ENCODE measurements at regions not wholly inside any gene's neighbourhood (a gene's known extent, or its start where the extent isn't known, plus 50 kb on each side); places are given as distances from the start of the nearest gene placed in this dataset.

GRCh38 chr4:110778521-110778920 is 155.6 kb upstream of the PITX2 start:
- DNase-seq (ENCODE audit: low read depth in 2 of 2): no peak

GRCh38 chr4:110780538-110780937 is 157.7 kb upstream of the PITX2 start:
- DNase-seq (ENCODE audit: low read depth in 2 of 2): no peak

DNA sequence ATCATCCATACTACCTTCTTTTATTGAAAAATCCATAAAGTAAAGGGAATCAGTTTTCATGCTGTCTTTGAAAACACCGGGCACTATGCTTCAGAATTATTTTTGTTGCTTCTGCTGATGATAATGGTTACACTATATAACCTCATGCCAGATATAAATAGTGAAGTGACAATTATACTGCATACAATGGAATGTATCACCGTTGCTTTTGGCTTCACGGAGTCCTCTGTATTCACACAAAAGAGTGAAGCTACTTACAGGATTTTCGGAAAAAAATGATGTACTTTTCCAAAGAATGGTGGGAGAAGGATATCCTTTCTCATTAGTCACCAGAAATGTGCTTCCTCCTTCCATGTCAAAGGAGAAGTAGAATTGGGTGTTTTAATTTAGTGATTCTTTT is 159.1 kb upstream of the PITX2 start:
- no peak for DNase-seq (ENCODE audit: low read depth in 2 of 2)

GRCh38 chr4:110787109-110787508 is 164.2 kb upstream of the PITX2 start:
- DNase-seq (ENCODE audit: low read depth in 2 of 2): no peak

DNA sequence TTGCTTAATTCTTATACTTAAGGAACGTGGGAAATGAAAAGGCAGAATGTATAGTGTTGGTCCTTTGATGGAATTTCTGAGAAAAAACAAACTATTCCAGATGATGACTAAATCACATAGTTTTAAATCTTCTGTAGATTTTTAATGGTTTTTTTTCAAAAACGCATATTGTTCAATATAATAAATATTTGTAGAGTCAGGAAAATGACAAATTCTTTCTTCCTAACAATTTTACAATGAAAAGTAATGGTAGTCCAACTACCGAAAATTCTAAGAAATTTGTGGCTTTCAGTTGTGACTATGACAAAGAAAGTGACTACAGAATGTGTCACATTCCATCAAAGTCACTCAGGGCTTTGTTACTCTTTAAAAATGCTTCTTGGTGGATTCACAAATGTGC is 164.8 kb upstream of the PITX2 start:
- no peak for DNase-seq (ENCODE audit: low read depth in 2 of 2)

GRCh38 chr4:110788302-110788701 is 165.4 kb upstream of the PITX2 start:
- DNase-seq (ENCODE audit: low read depth in 2 of 2): no peak

- no peak for DNase-seq (ENCODE audit: low read depth in 2 of 2)
Measured at GRCh38 chr4:110792036-110792435, 169.2 kb upstream of the PITX2 start.

DNA sequence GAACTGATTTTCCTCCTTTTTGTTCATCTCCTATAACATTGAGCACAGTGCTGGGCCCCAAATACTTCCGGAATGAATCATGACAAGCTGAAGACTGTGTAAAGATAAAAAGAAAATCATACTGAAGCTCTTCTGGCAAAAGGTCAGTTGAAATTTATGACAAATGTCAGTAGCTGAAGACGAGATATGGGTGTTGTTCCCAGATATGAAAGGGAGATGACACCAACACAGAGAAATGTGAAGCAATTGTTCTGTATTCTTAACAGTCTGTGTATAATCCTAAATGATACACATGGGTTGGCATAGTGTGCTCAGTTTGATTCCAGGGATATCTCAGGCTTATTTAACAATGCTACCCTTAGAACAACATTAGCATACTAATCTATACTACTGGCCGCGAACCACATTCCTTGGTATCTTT is 170.5 kb upstream of the PITX2 start:
- no peak for DNase-seq (ENCODE audit: low read depth in 2 of 2)

DNA sequence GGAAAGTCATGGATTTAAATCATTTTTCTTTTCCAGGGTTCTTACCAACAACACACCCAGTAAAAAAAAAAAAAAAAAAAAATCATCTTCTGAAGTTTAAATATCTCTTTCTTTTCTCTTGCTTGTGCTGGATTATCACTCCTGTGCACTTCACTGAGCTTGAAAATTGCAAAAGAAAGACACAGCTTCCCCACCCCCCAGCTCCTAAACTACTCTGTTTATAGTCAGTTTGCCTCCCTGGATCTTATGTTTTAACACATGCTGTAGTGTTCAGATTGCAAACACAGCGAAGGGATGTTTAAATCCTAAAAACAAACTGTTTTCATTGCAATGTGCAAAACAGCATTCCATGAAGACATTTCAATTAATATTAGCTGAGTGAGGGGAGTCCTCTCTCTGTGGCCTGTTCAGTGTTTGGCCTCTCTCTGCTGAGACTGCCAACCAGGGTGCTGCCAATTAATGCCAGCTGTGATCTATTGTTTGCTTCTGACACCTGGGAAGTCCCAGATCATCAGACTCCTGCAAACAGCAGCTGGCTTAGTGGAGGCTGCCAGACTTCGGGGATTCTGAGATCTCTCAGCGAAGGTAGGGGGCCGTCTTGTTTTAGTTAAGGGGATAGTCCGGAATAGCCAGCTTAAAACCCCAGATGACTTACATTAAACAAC is 171.1 kb upstream of the PITX2 start:
- no peak for DNase-seq (ENCODE audit: low read depth in 2 of 2)

GRCh38 chr4:110795971-110796370 is 173.1 kb upstream of the PITX2 start:
- DNase-seq (ENCODE audit: low read depth in 2 of 2): no peak

DNA sequence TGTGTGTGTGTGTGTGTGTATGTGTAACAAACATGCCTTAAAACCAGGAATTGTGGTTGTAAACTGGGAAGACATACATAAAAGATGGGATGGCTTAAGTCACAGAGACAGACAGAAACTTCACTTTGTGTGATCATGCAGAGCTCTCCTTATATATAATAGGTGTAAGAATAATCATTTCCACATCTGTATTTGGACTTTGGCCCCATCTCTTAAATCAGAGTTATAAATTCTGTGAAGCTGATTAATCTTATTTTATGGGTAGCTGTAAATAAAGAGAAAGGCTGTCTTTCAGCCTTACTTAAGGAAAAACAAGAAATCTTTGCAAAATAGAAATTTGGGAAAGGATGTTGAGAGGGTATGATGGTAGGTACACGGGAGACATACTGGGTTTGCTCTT is 174.6 kb upstream of the PITX2 start:
- DNase-seq (ENCODE audit: low read depth in 2 of 2): no peak

DNA sequence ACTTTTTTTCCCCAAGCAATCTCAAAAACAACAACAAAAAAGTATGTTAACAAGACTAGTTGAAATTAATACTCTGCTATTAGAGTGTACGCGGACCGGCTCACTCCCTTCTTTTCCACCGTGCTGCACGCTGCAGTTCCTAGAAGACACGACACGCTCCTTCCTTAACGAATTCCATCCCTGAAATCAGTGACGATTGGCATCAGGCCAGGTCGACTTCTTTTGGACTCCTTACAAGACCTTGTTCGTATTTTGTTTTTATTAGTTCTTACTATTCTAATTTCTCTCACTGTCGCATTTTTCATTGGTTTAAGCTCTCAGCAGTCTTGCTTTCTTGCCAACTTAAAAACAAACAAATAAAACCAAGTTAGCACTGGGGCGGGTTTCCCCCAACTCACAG is 175.8 kb upstream of the PITX2 start:
- no peak for DNase-seq (ENCODE audit: low read depth in 2 of 2)

DNA sequence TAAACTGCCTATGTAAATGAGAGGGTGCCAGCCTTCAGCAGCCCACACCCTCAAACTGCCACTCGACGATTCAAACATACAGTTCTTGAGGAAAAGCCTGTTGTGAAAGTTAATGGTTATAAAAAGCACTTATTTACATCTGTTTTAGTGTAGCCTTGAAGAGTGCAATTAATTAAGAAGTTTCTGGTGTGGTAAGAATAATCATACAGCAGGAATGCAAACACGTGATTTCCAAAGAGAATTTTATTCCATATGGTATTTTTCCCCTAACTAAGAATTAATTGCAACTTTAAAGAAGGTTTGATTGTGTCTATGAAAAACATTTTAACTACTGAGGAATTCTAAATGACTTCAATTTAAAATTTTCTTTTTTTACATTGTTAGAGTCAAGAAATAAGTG is 176.3 kb upstream of the PITX2 start:
- DNase-seq (ENCODE audit: low read depth in 2 of 2): no peak

GRCh38 chr4:110801591-110801990 is 178.7 kb upstream of the PITX2 start:
- no peak for DNase-seq (ENCODE audit: low read depth in 2 of 2)

DNA sequence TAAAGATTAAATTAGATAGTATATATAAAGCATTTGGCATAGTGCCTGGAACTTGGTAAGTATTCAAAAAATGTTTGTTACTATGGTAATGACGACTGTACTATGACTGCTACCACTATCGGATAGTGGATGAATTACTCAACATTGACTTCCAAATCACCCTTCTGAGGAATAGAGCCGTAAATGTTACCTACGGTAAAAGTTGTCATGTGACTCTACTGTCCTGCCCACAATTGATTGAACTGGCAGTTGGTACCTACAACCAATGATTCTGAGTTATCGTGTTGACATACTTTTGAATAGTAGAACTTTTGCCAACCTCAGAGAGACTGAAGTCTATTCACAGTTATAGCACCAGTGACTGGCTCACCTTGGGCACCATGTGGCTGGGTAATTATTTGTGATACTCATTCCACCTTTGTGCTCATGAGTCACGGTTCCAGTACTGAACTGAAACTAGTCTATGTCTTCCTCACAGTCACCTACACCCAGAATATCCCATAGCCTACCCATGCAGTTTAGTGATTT is 185.5 kb upstream of the PITX2 start:
- no peak for DNase-seq (ENCODE audit: low read depth in 2 of 2)

DNA sequence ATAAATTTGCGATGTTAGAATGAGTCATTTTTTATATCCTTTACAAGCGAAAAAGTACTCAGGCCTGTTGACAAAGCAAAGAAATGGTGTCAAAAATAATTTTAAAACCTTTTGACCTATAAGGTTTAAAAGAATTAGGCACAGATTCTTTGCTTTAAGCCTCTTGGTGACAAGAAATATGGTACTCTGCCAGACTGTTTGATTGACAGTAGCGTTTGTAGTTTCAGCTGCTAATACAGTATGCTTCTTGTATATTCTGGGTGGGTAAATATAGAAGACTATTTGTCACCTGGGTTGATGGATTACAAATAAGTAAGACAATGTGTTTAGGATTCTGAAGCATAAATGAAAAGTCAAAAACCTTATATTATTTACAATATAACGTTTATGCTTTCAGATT is 193.1 kb upstream of the PITX2 start:
- DNase-seq (ENCODE audit: low read depth in 2 of 2): no peak

GRCh38 chr4:110816367-110816766 is 193.5 kb upstream of the PITX2 start:
- no peak for DNase-seq (ENCODE audit: low read depth in 2 of 2)

GRCh38 chr4:110821186-110821585 is 198.3 kb upstream of the PITX2 start:
- DNase-seq (ENCODE audit: low read depth in 2 of 2): no peak

DNA sequence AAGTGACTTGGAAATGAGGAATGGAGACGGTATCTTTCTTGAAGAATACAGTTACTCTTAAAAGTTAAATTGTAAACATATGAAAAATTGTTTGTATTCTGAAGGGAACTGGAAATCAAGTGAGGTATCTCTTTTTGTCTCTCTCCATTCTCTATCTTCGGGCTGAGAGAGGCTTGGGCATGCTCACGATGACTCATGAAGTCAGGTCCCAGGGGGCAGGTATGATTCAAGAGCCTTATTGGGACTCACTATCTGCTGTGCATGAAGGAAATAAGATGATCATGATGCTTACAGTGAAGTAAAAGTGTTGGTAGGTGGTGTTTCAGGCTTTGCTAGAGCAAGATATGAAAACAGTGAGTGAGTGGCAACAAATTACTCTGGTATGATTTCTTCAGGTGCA is 200.4 kb upstream of the PITX2 start:
- DNase-seq (ENCODE audit: low read depth in 2 of 2): no peak

DNA sequence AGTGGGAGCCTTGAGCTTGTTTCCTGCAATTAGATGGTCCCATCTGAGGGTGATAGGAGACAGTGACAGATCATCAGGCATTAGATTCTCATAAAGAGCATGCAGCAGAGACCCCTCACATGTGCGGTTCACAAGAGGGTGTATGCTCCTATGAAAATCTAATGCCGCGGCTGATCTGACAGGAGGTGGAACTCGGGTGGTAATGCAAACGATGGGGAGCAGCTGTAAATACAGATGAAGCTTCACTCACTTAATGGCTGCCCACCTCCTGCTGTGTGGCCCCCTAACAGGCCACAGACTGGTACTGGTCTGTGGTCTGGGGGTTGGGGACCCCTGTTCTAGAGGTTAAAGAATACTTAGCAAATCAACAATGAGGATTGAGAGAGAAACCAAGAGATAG is 201.5 kb upstream of the PITX2 start:
- no peak for DNase-seq (ENCODE audit: low read depth in 2 of 2)

DNA sequence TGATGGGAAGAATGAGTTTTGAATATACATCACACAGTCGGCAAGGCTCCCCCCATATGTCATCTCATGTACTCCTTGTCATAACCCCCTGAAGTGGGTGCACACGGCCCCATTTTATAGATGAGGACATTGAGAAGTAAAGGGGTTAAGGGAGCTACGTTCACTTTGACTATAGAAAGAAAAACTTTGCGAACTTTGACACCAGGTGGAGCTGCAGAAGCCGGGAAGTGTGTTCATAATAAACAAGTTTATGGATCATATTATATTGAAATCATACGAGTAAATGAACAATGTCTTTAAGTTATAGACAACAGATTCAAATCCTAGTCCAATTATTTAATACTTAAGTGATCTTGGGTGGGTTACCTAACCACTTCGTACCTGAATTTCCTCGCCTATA is 203.8 kb upstream of the PITX2 start:
- DNase-seq (ENCODE audit: low read depth in 2 of 2): no peak

- no peak for DNase-seq (ENCODE audit: low read depth in 2 of 2)
Measured at GRCh38 chr4:110830461-110830860, 207.6 kb upstream of the PITX2 start.

DNA sequence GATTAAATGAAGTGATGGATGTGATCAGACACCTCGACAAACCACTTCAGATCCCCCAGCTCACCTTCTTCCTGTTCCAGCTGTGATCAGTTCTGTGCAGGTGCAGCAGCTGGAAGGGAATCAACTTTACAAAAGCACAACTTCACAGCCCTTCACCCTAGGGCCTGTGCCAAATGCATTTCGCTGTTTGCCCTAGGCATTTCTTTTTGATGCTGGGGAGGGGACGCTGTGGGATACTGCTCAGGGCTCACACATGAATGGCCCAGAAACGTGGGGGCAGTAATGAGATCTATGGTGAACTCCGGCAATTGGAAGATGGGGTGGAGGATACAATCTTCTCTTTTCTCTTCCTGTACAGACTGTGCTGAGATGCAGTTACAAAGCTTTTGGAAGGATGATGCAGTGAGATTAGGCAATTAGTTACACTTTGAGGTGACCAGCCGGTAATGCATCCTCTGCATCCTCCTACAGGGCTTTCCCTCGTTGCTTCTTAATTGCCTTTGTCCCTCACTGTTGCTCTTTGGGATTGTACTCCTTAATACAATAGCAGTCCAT is 215.1 kb upstream of the PITX2 start:
- no peak for DNase-seq (ENCODE audit: low read depth in 2 of 2)

- no peak for DNase-seq (ENCODE audit: low read depth in 2 of 2)
Measured at GRCh38 chr4:110840221-110840654, 217.4 kb upstream of the PITX2 start.
